ENCODE measurements at regions not wholly inside any gene's neighbourhood (a gene's known extent, or its start where the extent isn't known, plus 50 kb on each side); places are given as distances from the start of the nearest gene placed in this dataset.

DNA sequence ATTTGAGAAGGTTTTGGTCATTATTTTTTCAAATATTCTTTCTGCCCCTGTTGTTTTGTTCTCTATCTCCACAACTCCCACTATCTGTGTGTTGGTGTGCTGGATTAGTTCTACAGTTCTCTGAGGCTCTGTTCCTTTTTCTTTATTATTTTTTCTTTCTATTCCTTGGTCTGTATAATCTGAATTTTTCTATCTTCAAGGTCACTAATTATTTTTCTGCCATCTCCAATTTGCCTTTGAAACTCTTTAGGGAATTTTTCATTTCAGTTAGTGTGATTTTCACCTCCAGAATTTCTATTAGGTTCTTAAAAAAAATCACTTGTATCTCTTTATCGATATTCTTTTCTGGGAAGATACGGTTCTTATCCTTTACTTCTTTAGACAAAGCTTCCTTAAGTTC is 82.1 kb upstream of the GGTLC1 start:
- TF ChIP-seq, protein P1, sequence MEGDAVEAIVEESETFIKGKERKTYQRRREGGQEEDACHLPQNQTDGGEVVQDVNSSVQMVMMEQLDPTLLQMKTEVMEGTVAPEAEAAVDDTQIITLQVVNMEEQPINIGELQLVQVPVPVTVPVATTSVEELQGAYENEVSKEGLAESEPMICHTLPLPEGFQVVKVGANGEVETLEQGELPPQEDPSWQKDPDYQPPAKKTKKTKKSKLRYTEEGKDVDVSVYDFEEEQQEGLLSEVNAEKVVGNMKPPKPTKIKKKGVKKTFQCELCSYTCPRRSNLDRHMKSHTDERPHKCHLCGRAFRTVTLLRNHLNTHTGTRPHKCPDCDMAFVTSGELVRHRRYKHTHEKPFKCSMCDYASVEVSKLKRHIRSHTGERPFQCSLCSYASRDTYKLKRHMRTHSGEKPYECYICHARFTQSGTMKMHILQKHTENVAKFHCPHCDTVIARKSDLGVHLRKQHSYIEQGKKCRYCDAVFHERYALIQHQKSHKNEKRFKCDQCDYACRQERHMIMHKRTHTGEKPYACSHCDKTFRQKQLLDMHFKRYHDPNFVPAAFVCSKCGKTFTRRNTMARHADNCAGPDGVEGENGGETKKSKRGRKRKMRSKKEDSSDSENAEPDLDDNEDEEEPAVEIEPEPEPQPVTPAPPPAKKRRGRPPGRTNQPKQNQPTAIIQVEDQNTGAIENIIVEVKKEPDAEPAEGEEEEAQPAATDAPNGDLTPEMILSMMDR (conservative IDR thresholded peaks at IDR 0.05), result no peak
- no peak for TF ChIP-seq EZH2 (IDR thresholded peaks at IDR 0.05; ENCODE audit: low read depth)
